ENCODE measurements at regions not wholly inside any gene's neighbourhood (a gene's known extent, or its start where the extent isn't known, plus 50 kb on each side); places are given as distances from the start of the nearest gene placed in this dataset.

GRCh38 chrX:150146271-150146896 is 208.1 kb upstream of the EOLA2 start:
- TF ChIP-seq, protein P1, sequence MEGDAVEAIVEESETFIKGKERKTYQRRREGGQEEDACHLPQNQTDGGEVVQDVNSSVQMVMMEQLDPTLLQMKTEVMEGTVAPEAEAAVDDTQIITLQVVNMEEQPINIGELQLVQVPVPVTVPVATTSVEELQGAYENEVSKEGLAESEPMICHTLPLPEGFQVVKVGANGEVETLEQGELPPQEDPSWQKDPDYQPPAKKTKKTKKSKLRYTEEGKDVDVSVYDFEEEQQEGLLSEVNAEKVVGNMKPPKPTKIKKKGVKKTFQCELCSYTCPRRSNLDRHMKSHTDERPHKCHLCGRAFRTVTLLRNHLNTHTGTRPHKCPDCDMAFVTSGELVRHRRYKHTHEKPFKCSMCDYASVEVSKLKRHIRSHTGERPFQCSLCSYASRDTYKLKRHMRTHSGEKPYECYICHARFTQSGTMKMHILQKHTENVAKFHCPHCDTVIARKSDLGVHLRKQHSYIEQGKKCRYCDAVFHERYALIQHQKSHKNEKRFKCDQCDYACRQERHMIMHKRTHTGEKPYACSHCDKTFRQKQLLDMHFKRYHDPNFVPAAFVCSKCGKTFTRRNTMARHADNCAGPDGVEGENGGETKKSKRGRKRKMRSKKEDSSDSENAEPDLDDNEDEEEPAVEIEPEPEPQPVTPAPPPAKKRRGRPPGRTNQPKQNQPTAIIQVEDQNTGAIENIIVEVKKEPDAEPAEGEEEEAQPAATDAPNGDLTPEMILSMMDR (IDR thresholded peaks at IDR 0.05 in 8 of 11, conservative IDR thresholded peaks at IDR 0.05 in 3 of 11): no peak
- no peak for TF ChIP-seq POLR2AphosphoS5 (IDR thresholded peaks at IDR 0.05)
- TF ChIP-seq POLR2A (IDR thresholded peaks at IDR 0.05): no peak

Data from spleen (tissue), 7 donors.